K562 (cell line): ENCODE measurements at regions not wholly inside any gene's neighbourhood (a gene's known extent, or its start where the extent isn't known, plus 50 kb on each side); places are given as distances from the start of the nearest gene placed in this dataset.

Source experiments
- ATAC-seq: fragments of 200-7000 bp; cut with Tn5 transposase; 3 replicates; pipeline ENCODE4 v1.9.1; 2020; ENCODE audit warnings: moderate library complexity
- BruUV-seq: library from RNA; stranded (reverse); fragments of 400-500 nt; replicated peaks from 2 replicates; lab custom pipeline; 2021; lab: Mats Ljungman, UMichigan
- CTCF ChIA-PET: fragments of 300-600 bp; formaldehyde crosslinking; extraction: SDS; loops from one replicate; lab custom pipeline; 2021; ENCODE audit warnings: low intra/inter-chr PET ratio; lab: Yijun Ruan, JAX
- POLR2A ChIA-PET: fragments of 300-600, 350-650 bp; sonication (Branson Sonifier 250); formaldehyde crosslinking; extraction: SDS; loops from one replicate; lab custom pipeline; 2021; ENCODE audit warnings: antibody characterized with exemption, inconsistent platforms; lab: Yijun Ruan, JAX
- DNase-seq, 4 experiments: peaks; one replicate each; pipeline versions ENCODE4 v3.0.0 to v3.0.0-alpha.2; 2011 to 2018; ENCODE audit warnings: low spot score in 3 of 4, mixed read lengths in 3 of 4; ENCODE audit errors: extremely low read depth in 1 of 4
- FAIRE-seq: peaks from 2 replicates; lab custom pipeline; 2011; peaks lifted over from hg19 to GRCh38; lab: Jason Lieb, UNC
- H2AFZ ChIP-seq: 2 replicates; pipeline ENCODE4 v1.6.0; 2011; ENCODE audit warnings: low read depth, low read length, control low read depth, inconsistent platforms
- H3K27ac ChIP-seq: fragments of 200-600 bp; 3 replicates; pipeline ENCODE4 v1.8.0; 2011; ENCODE audit warnings: low read depth, mild to moderate bottlenecking, control low read depth, inconsistent platforms, low read length, moderate library complexity, mixed read lengths; ENCODE audit errors: extremely low read depth
- H3K27me3 ChIP-seq, 2 experiments: fragments of 300-600 bp in 1 of 2; 2 replicates in 1 of 2; 3 replicates in 1 of 2; pipeline versions ENCODE4 v1.6.0 to v1.8.0; 2011; ENCODE audit warnings: inconsistent platforms in 2 of 2, low read length in 2 of 2, mild to moderate bottlenecking in 1 of 2, mixed read lengths in 1 of 2, moderate library complexity in 1 of 2; ENCODE audit not compliant: control insufficient read depth in 2 of 2, insufficient read depth in 2 of 2
- H3K36me3 ChIP-seq: fragments of 300-600 bp; 3 replicates; pipeline ENCODE4 v1.8.0; 2011; ENCODE audit warnings: mild to moderate bottlenecking, low read length, inconsistent platforms; ENCODE audit not compliant: control insufficient read depth, insufficient read depth
- H3K4me1 ChIP-seq, 2 experiments: fragments of 200-600 bp in 1 of 2; replicated peaks in 1 of 2; 2 replicates in 1 of 2; 3 replicates in 1 of 2; pipeline versions ENCODE4 v1.5.1 to v1.8.0; 2011; ENCODE audit warnings: inconsistent platforms in 2 of 2, low read length in 2 of 2, mild to moderate bottlenecking in 1 of 2, mixed read lengths in 1 of 2, moderate library complexity in 1 of 2; ENCODE audit not compliant: control insufficient read depth in 2 of 2, insufficient read depth in 2 of 2
- H3K4me2 ChIP-seq: 2 replicates; pipeline ENCODE4 v1.6.1; 2011; ENCODE audit warnings: low read length, control low read depth, inconsistent platforms, mixed read lengths; ENCODE audit not compliant: insufficient read depth
- H3K4me3 ChIP-seq: fragments of 200-600 bp; sonication (generic), shearing (Covaris generic); 2 replicates; pipeline ENCODE4 v1.5.1; 2016; ENCODE audit warnings: control low read depth, inconsistent platforms
- H3K79me2 ChIP-seq: fragments of 200-600 bp; 3 replicates; pipeline ENCODE4 v1.8.0; 2011; ENCODE audit warnings: low read length, inconsistent platforms; ENCODE audit not compliant: control insufficient read depth, insufficient read depth
- H3K9ac ChIP-seq, 2 experiments: 2 replicates each; pipeline versions ENCODE4 v1.6.0 to v1.6.1; 2011; ENCODE audit warnings: low read depth in 2 of 2, low read length in 2 of 2, control low read depth in 1 of 2, inconsistent platforms in 1 of 2, mild to moderate bottlenecking in 1 of 2, mixed read lengths in 1 of 2; ENCODE audit not compliant: insufficient read depth in 1 of 2
- H3K9me1 ChIP-seq: one replicate; pipeline ENCODE4 v1.6.0; 2011; ENCODE audit warnings: inconsistent platforms, mild to moderate bottlenecking, low read length, moderate library complexity; ENCODE audit not compliant: control insufficient read depth, insufficient read depth
- H3K9me3 ChIP-seq: replicated peaks from 2 replicates; pipeline ENCODE4 v1.5.1; 2011; ENCODE audit warnings: low read depth, low read length, inconsistent platforms; ENCODE audit not compliant: control insufficient read depth, insufficient read depth
- H4K20me1 ChIP-seq: replicated peaks from 2 replicates; pipeline ENCODE4 v1.6.1; 2011; ENCODE audit warnings: low read length, inconsistent platforms, mixed read lengths; ENCODE audit not compliant: control insufficient read depth, insufficient read depth
- CTCF ChIP-seq, 3 experiments: IDR thresholded peaks in 2 of 3; conservative IDR thresholded peaks in 1 of 3; 2 replicates each; pipeline ENCODE4 v1.5.1; 2011 to 2012; ENCODE audit warnings: low read length in 3 of 3, mild to moderate bottlenecking in 3 of 3, control low read depth in 2 of 3, improper control_type of control experiment in 1 of 3, inconsistent platforms in 1 of 3, low read depth in 1 of 3, mixed read lengths in 1 of 3, moderate library complexity in 1 of 3; ENCODE audit not compliant: insufficient read depth in 2 of 3
- CTCFL ChIP-seq: IDR thresholded peaks from 2 replicates; pipeline ENCODE4 v1.6.1; 2011; ENCODE audit warnings: borderline replicate concordance, low read depth, mild to moderate bottlenecking, moderate library complexity, low read length; ENCODE audit not compliant: insufficient read depth, poor library complexity, severe bottlenecking
- E2F3 ChIP-seq: fragments of 250-450 bp; sonication (Bioruptor Pico); IDR thresholded peaks from 2 replicates; pipeline ENCODE4 v1.4.0; 2020; ENCODE audit warnings: mild to moderate bottlenecking
- FIP1L1 ChIP-seq: fragments of 200-400 bp; formaldehyde crosslinking; IDR thresholded peaks from 2 replicates; pipeline ENCODE4 v1.6.1; 2018; ENCODE audit warnings: mild to moderate bottlenecking, low read depth, low read length; ENCODE audit not compliant: poor library complexity, severe bottlenecking
- FOXK2 ChIP-seq, 2 experiments: fragments of 450-650 bp; IDR thresholded peaks in 1 of 2; conservative IDR thresholded peaks in 1 of 2; 2 replicates each; pipeline ENCODE4 v1.6.1; 2016; ENCODE audit warnings: low read depth in 2 of 2, mild to moderate bottlenecking in 1 of 2
- MCM2 ChIP-seq: fragments of 450-650 bp; IDR thresholded peaks from 2 replicates; pipeline ENCODE4 v1.6.1; 2017; ENCODE audit warnings: low read depth, mild to moderate bottlenecking
- NFIX ChIP-seq: fragments of 250-450 bp; sonication (Bioruptor Pico); IDR thresholded peaks from 2 replicates; pipeline ENCODE4 v1.4.0; 2020; ENCODE audit warnings: low read depth, mild to moderate bottlenecking, moderate library complexity
- SRSF7 ChIP-seq: fragments of 200-400 bp; formaldehyde crosslinking; optimal IDR thresholded peaks from 2 replicates; pipeline ENCODE3; 2017; ENCODE audit warnings: mild to moderate bottlenecking, low read depth, low read length
- SUPT5H ChIP-seq: fragments of 450-650 bp; IDR thresholded peaks from 2 replicates; pipeline ENCODE4 v1.6.1; 2016
- TCF7L2 ChIP-seq: fragments of 150-350 bp; IDR thresholded peaks from 2 replicates; pipeline ENCODE4 v1.6.1; 2016; ENCODE audit warnings: low read depth, mild to moderate bottlenecking, low read length, moderate library complexity
- ZBTB11 ChIP-seq, 3 experiments: fragments of 200-800 bp in 1 of 3; fragments of 250-450 bp in 1 of 3; fragments of 450-650 bp in 1 of 3; sonication (Bioruptor Pico) in 1 of 3; sonication (Bioruptor generic) in 1 of 3; formaldehyde crosslinking in 1 of 3; IDR thresholded peaks; 2 replicates each; pipeline versions ENCODE4 v1.6.1 to v1.8.0; 2016 to 2022; ENCODE audit warnings: mild to moderate bottlenecking in 2 of 3, missing genetic modification characterization in 2 of 3, missing compliant biosample characterization in 1 of 3, moderate library complexity in 1 of 3
- ZNF311 ChIP-seq: fragments of 250-450 bp; sonication (Bioruptor Pico); IDR thresholded peaks from 2 replicates; pipeline ENCODE4 v1.4.0; 2020; ENCODE audit warnings: mild to moderate bottlenecking, moderate library complexity
- ZNF41 ChIP-seq: fragments of 250-450 bp; sonication (Bioruptor Pico); conservative IDR thresholded peaks from 2 replicates; pipeline ENCODE4 v1.4.0; 2020; ENCODE audit warnings: mild to moderate bottlenecking
- WGBS: fragments of 100-300 bp; shearing (Covaris generic); methylation state at CpG from one replicate; pipeline ENCODE4 v1.1.6; 2016; ENCODE audit warnings: low coverage, mixed read lengths; ENCODE audit not compliant: insufficient coverage; ENCODE audit errors: missing lambda C conversion rate; 5-methylcytosine and 5-hydroxymethylcytosine counted together
- in situ Hi-C: fragments of 300-500 bp; cut with MboI; formaldehyde crosslinking; loops from 4 replicates; pipeline ENCODE4 v1.15.0; 2018; ENCODE audit warnings: inconsistent platforms, mixed read lengths
- intact Hi-C: fragments of 100-400 bp; cut with micrococcal nuclease; formaldehyde crosslinking; loops from 2 replicates; pipeline ENCODE4 v1.14.2; 2022

GRCh38 chr15:47415539-47415971 lies 301.8 kb upstream of the SEMA6D start:
- no TSS peak for BruUV-seq
- FAIRE-seq, result no peak

More at GRCh38 chr15:47415539-47415971, 301.8 kb upstream of the SEMA6D start:
- CTCF ChIA-PET, result no interaction called here
- H3K9me1 ChIP-seq, result no peaks in the 10 kb centered on the region
- no peak overlapping the region for H3K4me3 ChIP-seq
- intact Hi-C loops, result no loop called here
- H3K27ac ChIP-seq, result no peak overlapping the region
- H2AFZ ChIP-seq, result no peak overlapping the region
- WGBS, result 11% methylated on average over 1 of the region's 1 CpG
- H4K20me1 ChIP-seq, result no peaks in the 10 kb centered on the region
- H3K79me2 ChIP-seq, result no peaks in the 10 kb centered on the region
- no peaks in the 10 kb centered on the region for H3K9me3 ChIP-seq
- no peaks in the 10 kb centered on the region for H3K4me1 ChIP-seq
- no peak for ATAC-seq
- in situ Hi-C loops, result no loop called here
- no peaks in the 10 kb centered on the region for H3K27me3 ChIP-seq
- H3K9ac ChIP-seq, result no peak overlapping the region
- TF ChIP-seq FOXK2 (conservative IDR thresholded peaks at IDR 0.05 in 1 of 2, IDR thresholded peaks at IDR 0.05 in 1 of 2; ENCODE audit: low read depth in 2 of 2) (no peak), ZNF41 (CRISPR knock-in tag) (no peak), FIP1L1 (no peak), CTCF (IDR thresholded peaks at IDR 0.05 in 2 of 3, conservative IDR thresholded peaks at IDR 0.05 in 1 of 3; ENCODE audit: insufficient read depth in 2 of 3, low read depth in 1 of 3, low read length in 3 of 3) (no peak), SUPT5H (no peak), SRSF7 (no peak), NFIX (no peak), MCM2 (no peak), E2F3 (no peak), ZBTB11 (CRISPR knock-in tag; IDR thresholded peaks at IDR 0.05) (no peak), ZNF311 (CRISPR knock-in tag) (no peak), CTCFL (no peak), TCF7L2 (no peak)
- POLR2A ChIA-PET, result no interaction called here
- no peak for DNase-seq
- no peaks in the 10 kb centered on the region for H3K36me3 ChIP-seq
- H3K4me2 ChIP-seq, result no peak overlapping the region
